MM.1S (cell line): ENCODE measurements at regions not wholly inside any gene's neighbourhood (a gene's known extent, or its start where the extent isn't known, plus 50 kb on each side); places are given as distances from the start of the nearest gene placed in this dataset.

ENCODE experiments used
- DNase-seq: peaks from one replicate; pipeline ENCODE4 v3.0.0-alpha.2; 2015
- H2AFZ ChIP-seq: fragments of 300-600 bp; sonication (generic); 2 replicates; pipeline ENCODE4 v1.6.0; 2016; ENCODE audit warnings: antibody characterized with exemption, low read length
- H3F3A ChIP-seq: fragments of 300-600 bp; sonication (generic); 2 replicates; pipeline ENCODE4 v1.6.1; 2016; ENCODE audit warnings: mild to moderate bottlenecking, antibody characterized with exemption, low read length, moderate library complexity, mixed read lengths; ENCODE audit not compliant: insufficient read depth
- H3K27ac ChIP-seq: fragments of 300-600 bp; sonication (generic); 2 replicates; pipeline ENCODE4 v1.5.1; 2016; ENCODE audit warnings: mild to moderate bottlenecking, low read length
- H3K27me3 ChIP-seq: fragments of 300-600 bp; sonication (generic); replicated peaks from 2 replicates; pipeline ENCODE4 v1.6.0; 2016; ENCODE audit warnings: low read length; ENCODE audit not compliant: insufficient read depth
- H3K36me3 ChIP-seq: fragments of 300-600 bp; sonication (generic); replicated peaks from 2 replicates; pipeline ENCODE4 v1.6.1; 2016; ENCODE audit warnings: mild to moderate bottlenecking, low read length, mixed read lengths; ENCODE audit not compliant: insufficient read depth
- H3K4me1 ChIP-seq: fragments of 300-600 bp; sonication (generic); 2 replicates; pipeline ENCODE4 v1.6.1; 2016; ENCODE audit warnings: low read length, mixed read lengths
- H3K4me2 ChIP-seq: fragments of 300-600 bp; sonication (generic); 2 replicates; pipeline ENCODE4 v1.6.0; 2016; ENCODE audit warnings: low read depth, low read length
- H3K4me3 ChIP-seq: fragments of 300-600 bp; sonication (generic); 2 replicates; pipeline ENCODE4 v1.5.1; 2016; ENCODE audit warnings: low read length, mixed read lengths
- H3K79me2 ChIP-seq: fragments of 300-600 bp; sonication (generic); 2 replicates; pipeline ENCODE4 v1.6.1; 2016; ENCODE audit warnings: mixed run types, low read length, mixed read lengths
- H3K9ac ChIP-seq: fragments of 300-600 bp; sonication (generic); 2 replicates; pipeline ENCODE4 v1.6.1; 2016; ENCODE audit warnings: low read length, mixed read lengths
- H3K9me2 ChIP-seq: fragments of 300-600 bp; sonication (generic); replicated peaks from 2 replicates; pipeline ENCODE4 v1.6.1; 2016; ENCODE audit warnings: mild to moderate bottlenecking, low read length, mixed read lengths; ENCODE audit not compliant: insufficient read depth
- H3K9me3 ChIP-seq: fragments of 300-600 bp; sonication (generic); replicated peaks from 2 replicates; pipeline ENCODE4 v1.6.1; 2016; ENCODE audit warnings: mild to moderate bottlenecking, low read length, mixed read lengths; ENCODE audit not compliant: insufficient read depth
- H4K20me1 ChIP-seq: fragments of 300-600 bp; sonication (generic); 2 replicates; pipeline ENCODE4 v1.6.1; 2016; ENCODE audit warnings: mild to moderate bottlenecking, low read length, moderate library complexity, mixed read lengths; ENCODE audit not compliant: insufficient read depth
- CTCF ChIP-seq: fragments of 300-600 bp; sonication (generic); IDR thresholded peaks from 2 replicates; pipeline ENCODE4 v1.5.1; 2016; ENCODE audit warnings: antibody characterized with exemption, low read length, mixed read lengths
- EZH2 ChIP-seq: fragments of 300-600 bp; sonication (generic); optimal IDR thresholded peaks from 2 replicates; pipeline ENCODE3; 2017; ENCODE audit warnings: low read depth, mild to moderate bottlenecking, antibody characterized with exemption, low read length, mixed read lengths
- EZH2phosphoT487 ChIP-seq: fragments of 300-600 bp; sonication (generic); IDR thresholded peaks from 2 replicates; pipeline ENCODE4 v1.6.1; 2018; ENCODE audit warnings: antibody characterized with exemption, low read length

GRCh38 chr11:70671611-70672010, 273.3 kb downstream of the CTTN start:
- H2AFZ ChIP-seq = no peak overlapping the region
- no peaks in the 10 kb centered on the region for H3K4me1 ChIP-seq
- no peak overlapping the region for H3K4me3 ChIP-seq
- no peak overlapping the region for H3K4me2 ChIP-seq
- peaks cover 89% of the 10 kb centered on the region for H3K27me3 ChIP-seq
- DNase-seq = no peak
- no peaks in the 10 kb centered on the region for H3K9me3 ChIP-seq
- TF ChIP-seq EZH2phosphoT487 (no peak), EZH2 (no peak), CTCF (no peak)
- no peak overlapping the region for H3K9ac ChIP-seq
- H3K27ac ChIP-seq = no peak overlapping the region
- no peaks in the 10 kb centered on the region for H3F3A ChIP-seq
- H3K9me2 ChIP-seq = no peaks in the 10 kb centered on the region
- no peaks in the 10 kb centered on the region for H3K36me3 ChIP-seq
- no peaks in the 10 kb centered on the region for H4K20me1 ChIP-seq
- H3K79me2 ChIP-seq = no peaks in the 10 kb centered on the region

- no peak overlapping the region for H3K9ac ChIP-seq
- H2AFZ ChIP-seq = no peak overlapping the region
- H3K27me3 ChIP-seq = peaks cover 94% of the 10 kb centered on the region
- H3K9me3 ChIP-seq = no peaks in the 10 kb centered on the region
- H3K79me2 ChIP-seq = no peaks in the 10 kb centered on the region
- no peak overlapping the region for H3K4me3 ChIP-seq
- H3K4me2 ChIP-seq = no peak overlapping the region
- H3K9me2 ChIP-seq = no peaks in the 10 kb centered on the region
- H3K4me1 ChIP-seq = no peaks in the 10 kb centered on the region
- H3F3A ChIP-seq = no peaks in the 10 kb centered on the region
- TF ChIP-seq CTCF (no peak), EZH2 (no peak), EZH2phosphoT487 (no peak)
- H3K36me3 ChIP-seq = no peaks in the 10 kb centered on the region
- DNase-seq = no peak
- no peak overlapping the region for H3K27ac ChIP-seq
- H4K20me1 ChIP-seq = no peaks in the 10 kb centered on the region
These were observed 274.8 kb downstream of the CTTN start for GRCh38 chr11:70672991-70673653.

GRCh38 chr11:70674605-70675004, 276.3 kb downstream of the CTTN start:
- Histone ChIP-seq H3K4me2 (no peak overlapping the region), H3F3A (no peaks in the 10 kb centered on the region), H3K4me3 (no peak overlapping the region), H2AFZ (no peak overlapping the region), H3K9me2 (no peaks in the 10 kb centered on the region), H3K36me3 (no peaks in the 10 kb centered on the region), H3K4me1 (no peaks in the 10 kb centered on the region), H3K9ac (no peak overlapping the region), H4K20me1 (no peaks in the 10 kb centered on the region), H3K27me3 (peaks cover 92% of the 10 kb centered on the region), H3K27ac (no peak overlapping the region), H3K9me3 (no peaks in the 10 kb centered on the region), H3K79me2 (no peaks in the 10 kb centered on the region)
- TF ChIP-seq CTCF (no peak), EZH2phosphoT487 (no peak), EZH2 (no peak)
- no peak for DNase-seq
